ENCODE measurements at regions not wholly inside any gene's neighbourhood (a gene's known extent, or its start where the extent isn't known, plus 50 kb on each side); places are given as distances from the start of the nearest gene placed in this dataset.

DNA sequence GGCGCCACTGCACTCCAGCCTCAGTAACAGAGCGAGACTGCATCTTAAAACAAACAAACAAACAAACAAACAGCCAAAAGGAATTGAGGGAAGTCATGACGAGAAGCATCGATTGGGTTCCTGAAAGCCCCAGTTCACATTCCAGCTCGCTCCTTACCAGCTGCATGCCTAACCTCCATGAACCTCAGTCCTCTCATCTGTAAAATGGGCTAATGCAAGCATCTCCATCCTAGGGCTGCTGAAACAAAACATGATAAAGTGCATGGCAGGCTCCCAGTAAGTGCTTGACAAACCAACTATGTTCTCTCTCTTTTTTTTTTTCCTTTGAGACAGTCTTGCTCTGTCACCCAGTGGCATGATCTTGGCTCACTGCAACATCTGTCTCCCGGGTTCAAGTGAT lies 79.7 kb upstream of the DISP3 start:
- TF ChIP-seq EGR1 (IDR thresholded peaks at IDR 0.05) (no peak), FOXM1 (IDR thresholded peaks at IDR 0.05; ENCODE audit: borderline replicate concordance, low read depth) (no peak), YY1 (IDR thresholded peaks at IDR 0.05; ENCODE audit: low read depth) (no peak), CEBPB (IDR thresholded peaks at IDR 0.05) (no peak), CREB1 (IDR thresholded peaks at IDR 0.05; ENCODE audit: low read depth) (no peak), TAF1 (IDR thresholded peaks at IDR 0.05; ENCODE audit: low read depth) (no peak), EP300 (IDR thresholded peaks at IDR 0.05; ENCODE audit: borderline replicate concordance) (no peak), RAD21 (IDR thresholded peaks at IDR 0.05; ENCODE audit: low read depth) (no peak), TCF12 (IDR thresholded peaks at IDR 0.05; ENCODE audit: low read depth) (no peak), ZBTB7A (IDR thresholded peaks at IDR 0.05; ENCODE audit: low read depth) (no peak), TEAD4 (IDR thresholded peaks at IDR 0.05) (no peak), NFIC (IDR thresholded peaks at IDR 0.05) (no peak)
- TF ChIP-seq, protein P1, sequence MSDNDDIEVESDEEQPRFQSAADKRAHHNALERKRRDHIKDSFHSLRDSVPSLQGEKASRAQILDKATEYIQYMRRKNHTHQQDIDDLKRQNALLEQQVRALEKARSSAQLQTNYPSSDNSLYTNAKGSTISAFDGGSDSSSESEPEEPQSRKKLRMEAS (IDR thresholded peaks at IDR 0.05): no peak
- TF ChIP-seq, protein P2, sequence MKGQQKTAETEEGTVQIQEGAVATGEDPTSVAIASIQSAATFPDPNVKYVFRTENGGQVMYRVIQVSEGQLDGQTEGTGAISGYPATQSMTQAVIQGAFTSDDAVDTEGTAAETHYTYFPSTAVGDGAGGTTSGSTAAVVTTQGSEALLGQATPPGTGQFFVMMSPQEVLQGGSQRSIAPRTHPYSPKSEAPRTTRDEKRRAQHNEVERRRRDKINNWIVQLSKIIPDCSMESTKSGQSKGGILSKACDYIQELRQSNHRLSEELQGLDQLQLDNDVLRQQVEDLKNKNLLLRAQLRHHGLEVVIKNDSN (IDR thresholded peaks at IDR 0.05): no peak
- TF ChIP-seq, protein P3, sequence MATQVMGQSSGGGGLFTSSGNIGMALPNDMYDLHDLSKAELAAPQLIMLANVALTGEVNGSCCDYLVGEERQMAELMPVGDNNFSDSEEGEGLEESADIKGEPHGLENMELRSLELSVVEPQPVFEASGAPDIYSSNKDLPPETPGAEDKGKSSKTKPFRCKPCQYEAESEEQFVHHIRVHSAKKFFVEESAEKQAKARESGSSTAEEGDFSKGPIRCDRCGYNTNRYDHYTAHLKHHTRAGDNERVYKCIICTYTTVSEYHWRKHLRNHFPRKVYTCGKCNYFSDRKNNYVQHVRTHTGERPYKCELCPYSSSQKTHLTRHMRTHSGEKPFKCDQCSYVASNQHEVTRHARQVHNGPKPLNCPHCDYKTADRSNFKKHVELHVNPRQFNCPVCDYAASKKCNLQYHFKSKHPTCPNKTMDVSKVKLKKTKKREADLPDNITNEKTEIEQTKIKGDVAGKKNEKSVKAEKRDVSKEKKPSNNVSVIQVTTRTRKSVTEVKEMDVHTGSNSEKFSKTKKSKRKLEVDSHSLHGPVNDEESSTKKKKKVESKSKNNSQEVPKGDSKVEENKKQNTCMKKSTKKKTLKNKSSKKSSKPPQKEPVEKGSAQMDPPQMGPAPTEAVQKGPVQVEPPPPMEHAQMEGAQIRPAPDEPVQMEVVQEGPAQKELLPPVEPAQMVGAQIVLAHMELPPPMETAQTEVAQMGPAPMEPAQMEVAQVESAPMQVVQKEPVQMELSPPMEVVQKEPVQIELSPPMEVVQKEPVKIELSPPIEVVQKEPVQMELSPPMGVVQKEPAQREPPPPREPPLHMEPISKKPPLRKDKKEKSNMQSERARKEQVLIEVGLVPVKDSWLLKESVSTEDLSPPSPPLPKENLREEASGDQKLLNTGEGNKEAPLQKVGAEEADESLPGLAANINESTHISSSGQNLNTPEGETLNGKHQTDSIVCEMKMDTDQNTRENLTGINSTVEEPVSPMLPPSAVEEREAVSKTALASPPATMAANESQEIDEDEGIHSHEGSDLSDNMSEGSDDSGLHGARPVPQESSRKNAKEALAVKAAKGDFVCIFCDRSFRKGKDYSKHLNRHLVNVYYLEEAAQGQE (IDR thresholded peaks at IDR 0.05; ENCODE audit: low read depth): no peak

DNA sequence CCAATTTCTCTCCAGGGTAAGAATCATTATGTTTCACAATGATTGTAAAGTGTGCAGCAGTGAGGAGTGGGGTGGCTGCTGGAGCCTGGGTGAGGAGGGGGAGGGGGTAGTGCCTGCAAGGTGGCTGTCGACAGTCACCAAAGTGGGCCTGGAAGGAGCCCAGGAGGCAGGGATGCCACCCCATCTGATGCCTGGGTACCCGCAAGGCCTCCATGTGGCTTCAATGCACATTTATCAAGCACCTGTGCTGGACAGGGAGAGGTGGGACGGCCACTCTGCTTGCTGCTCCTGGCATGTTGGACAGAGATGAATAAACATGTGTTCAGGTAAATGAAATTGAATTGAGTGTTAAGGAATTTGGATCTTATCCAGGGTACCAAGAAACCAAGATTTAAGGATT lies 78.8 kb upstream of the DISP3 start:
- no peak for TF ChIP-seq EGR1 (IDR thresholded peaks at IDR 0.05)
- no peak for TF ChIP-seq EP300 (IDR thresholded peaks at IDR 0.05; ENCODE audit: borderline replicate concordance)
- TF ChIP-seq TCF12 (IDR thresholded peaks at IDR 0.05; ENCODE audit: low read depth): no peak
- TF ChIP-seq RAD21 (IDR thresholded peaks at IDR 0.05; ENCODE audit: low read depth): no peak
- TF ChIP-seq TEAD4 (IDR thresholded peaks at IDR 0.05): no peak
- no peak for TF ChIP-seq CEBPB (IDR thresholded peaks at IDR 0.05)
- TF ChIP-seq YY1 (IDR thresholded peaks at IDR 0.05; ENCODE audit: low read depth): no peak
- no peak for TF ChIP-seq FOXM1 (IDR thresholded peaks at IDR 0.05; ENCODE audit: borderline replicate concordance, low read depth)
- no peak for TF ChIP-seq TAF1 (IDR thresholded peaks at IDR 0.05; ENCODE audit: low read depth)
- no peak for TF ChIP-seq CREB1 (IDR thresholded peaks at IDR 0.05; ENCODE audit: low read depth)
- TF ChIP-seq ZBTB7A (IDR thresholded peaks at IDR 0.05; ENCODE audit: low read depth): no peak
- TF ChIP-seq, protein P2 (IDR thresholded peaks at IDR 0.05): no peak
- TF ChIP-seq, protein P1 (IDR thresholded peaks at IDR 0.05): no peak
- TF ChIP-seq NFIC (IDR thresholded peaks at IDR 0.05): no peak
- TF ChIP-seq, protein P3 (IDR thresholded peaks at IDR 0.05; ENCODE audit: low read depth): no peak

DNA sequence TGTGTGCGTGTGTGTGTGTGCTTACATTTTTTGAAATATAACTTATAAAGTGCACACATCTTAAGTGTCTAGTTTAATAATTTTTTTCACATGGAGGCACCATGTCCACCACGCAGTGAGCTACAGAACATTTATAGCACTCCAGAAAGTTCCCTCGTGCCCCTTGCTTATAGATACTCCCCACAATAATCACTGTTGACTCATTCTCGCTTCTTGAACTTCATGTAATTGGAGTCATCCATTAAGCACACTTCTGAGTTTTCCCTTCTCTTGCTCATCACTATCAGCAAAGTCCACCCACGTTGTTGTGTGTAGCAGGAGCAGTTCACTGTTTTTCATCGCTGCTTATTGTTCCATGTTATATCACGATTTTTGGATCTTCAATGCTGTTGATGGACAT lies 78.4 kb upstream of the DISP3 start:
- TF ChIP-seq CEBPB (IDR thresholded peaks at IDR 0.05): no peak
- TF ChIP-seq YY1 (IDR thresholded peaks at IDR 0.05; ENCODE audit: low read depth): no peak
- TF ChIP-seq EP300 (IDR thresholded peaks at IDR 0.05; ENCODE audit: borderline replicate concordance): no peak
- TF ChIP-seq, protein P1 (IDR thresholded peaks at IDR 0.05): no peak
- no peak for TF ChIP-seq EGR1 (IDR thresholded peaks at IDR 0.05)
- no peak for TF ChIP-seq TAF1 (IDR thresholded peaks at IDR 0.05; ENCODE audit: low read depth)

DNA sequence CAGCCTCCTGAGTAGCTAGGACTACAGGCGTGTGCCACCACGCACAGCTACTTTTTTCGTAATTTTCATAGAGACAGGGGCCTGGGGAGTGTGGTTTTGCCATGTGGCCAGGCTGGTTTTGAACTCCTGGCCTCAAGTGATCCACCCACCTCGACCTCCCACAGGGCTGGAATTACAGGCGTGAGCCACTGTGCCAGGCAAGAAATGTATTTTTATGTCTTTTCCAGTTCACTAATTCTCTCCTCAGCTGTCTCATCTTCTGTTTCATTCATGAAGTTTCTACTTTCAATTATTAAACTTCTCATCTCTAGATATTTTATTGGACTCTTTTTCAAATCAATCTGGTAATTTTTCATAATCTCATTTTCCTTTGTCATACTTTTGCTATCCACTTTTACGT lies 72.1 kb upstream of the DISP3 start:
- TF ChIP-seq CEBPB (IDR thresholded peaks at IDR 0.05) (no peak), NFIC (IDR thresholded peaks at IDR 0.05) (no peak), YY1 (IDR thresholded peaks at IDR 0.05; ENCODE audit: low read depth) (no peak), TCF12 (IDR thresholded peaks at IDR 0.05; ENCODE audit: low read depth) (no peak), EGR1 (IDR thresholded peaks at IDR 0.05) (no peak), TAF1 (IDR thresholded peaks at IDR 0.05; ENCODE audit: low read depth) (no peak), ZBTB7A (IDR thresholded peaks at IDR 0.05; ENCODE audit: low read depth) (no peak), TEAD4 (IDR thresholded peaks at IDR 0.05) (no peak), RAD21 (IDR thresholded peaks at IDR 0.05; ENCODE audit: low read depth) (no peak), CREB1 (IDR thresholded peaks at IDR 0.05; ENCODE audit: low read depth) (no peak), EP300 (IDR thresholded peaks at IDR 0.05; ENCODE audit: borderline replicate concordance) (no peak), FOXM1 (IDR thresholded peaks at IDR 0.05; ENCODE audit: borderline replicate concordance, low read depth) (no peak)
- TF ChIP-seq, protein P3 (IDR thresholded peaks at IDR 0.05; ENCODE audit: low read depth): no peak
- TF ChIP-seq, protein P1 (IDR thresholded peaks at IDR 0.05): no peak
- TF ChIP-seq, protein P2 (IDR thresholded peaks at IDR 0.05): no peak
